H1 (cell line): ENCODE measurements at regions not wholly inside any gene's neighbourhood (a gene's known extent, or its start where the extent isn't known, plus 50 kb on each side); places are given as distances from the start of the nearest gene placed in this dataset.

Experiments used
- CBX5 ChIP-seq: fragments of 300-800, 300-1000 bp; sonication (generic); IDR thresholded peaks from 2 replicates; pipeline ENCODE4 v1.7.1; 2016; ENCODE audit warnings: antibody characterized with exemption, low read length, low read depth
- CHD1 ChIP-seq: IDR thresholded peaks from 2 replicates; pipeline ENCODE4 v1.6.1; 2012; ENCODE audit warnings: low read depth, low read length, improper control_type of control experiment
- RAD21 ChIP-seq, 2 experiments: IDR thresholded peaks in 1 of 2; conservative IDR thresholded peaks in 1 of 2; 2 replicates each; pipeline ENCODE4 v1.6.1; 2011; ENCODE audit warnings: low read depth in 2 of 2, low read length in 2 of 2, improper control_type of control experiment in 1 of 2, inconsistent platforms in 1 of 2, mild to moderate bottlenecking in 1 of 2, moderate library complexity in 1 of 2
- TF ChIP-seq, protein P1 (sequence below), 3 experiments: IDR thresholded peaks; 1 replicate in 2 of 3; 2 replicates in 1 of 3; pipeline versions ENCODE4 v1.5.1 to v1.6.1; 2011; ENCODE audit warnings: low read length in 3 of 3, mild to moderate bottlenecking in 3 of 3, inconsistent platforms in 2 of 3, low read depth in 1 of 3, moderate library complexity in 1 of 3; ENCODE audit not compliant: insufficient read depth in 1 of 3; ENCODE audit errors: control extremely low read depth in 1 of 3

DNA sequence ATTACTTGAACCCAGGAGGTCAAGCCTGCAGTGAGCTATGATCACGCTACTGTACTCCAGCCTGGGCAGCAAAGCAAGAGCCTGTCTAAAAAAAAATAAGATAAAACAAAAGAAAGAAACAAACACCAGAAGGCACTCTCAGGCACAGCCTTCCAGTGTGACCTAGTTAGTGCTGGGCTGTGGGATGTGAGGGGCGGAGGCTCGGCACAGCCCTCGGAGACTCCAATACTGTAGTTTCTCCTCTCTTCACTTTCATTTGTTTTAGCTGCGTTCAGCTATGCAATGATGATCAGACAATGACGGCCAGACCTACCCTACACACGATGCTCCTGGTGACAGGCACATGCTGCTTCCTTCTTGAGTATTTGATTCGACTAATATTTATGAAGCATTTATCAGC lies 127.7 kb downstream of the SOCS6 start (continued):
- no peak for TF ChIP-seq RAD21 (IDR thresholded peaks at IDR 0.05 in 1 of 2, conservative IDR thresholded peaks at IDR 0.05 in 1 of 2; ENCODE audit: low read depth in 2 of 2, low read length in 2 of 2)
- no peak for TF ChIP-seq CHD1
- TF ChIP-seq, protein P1, sequence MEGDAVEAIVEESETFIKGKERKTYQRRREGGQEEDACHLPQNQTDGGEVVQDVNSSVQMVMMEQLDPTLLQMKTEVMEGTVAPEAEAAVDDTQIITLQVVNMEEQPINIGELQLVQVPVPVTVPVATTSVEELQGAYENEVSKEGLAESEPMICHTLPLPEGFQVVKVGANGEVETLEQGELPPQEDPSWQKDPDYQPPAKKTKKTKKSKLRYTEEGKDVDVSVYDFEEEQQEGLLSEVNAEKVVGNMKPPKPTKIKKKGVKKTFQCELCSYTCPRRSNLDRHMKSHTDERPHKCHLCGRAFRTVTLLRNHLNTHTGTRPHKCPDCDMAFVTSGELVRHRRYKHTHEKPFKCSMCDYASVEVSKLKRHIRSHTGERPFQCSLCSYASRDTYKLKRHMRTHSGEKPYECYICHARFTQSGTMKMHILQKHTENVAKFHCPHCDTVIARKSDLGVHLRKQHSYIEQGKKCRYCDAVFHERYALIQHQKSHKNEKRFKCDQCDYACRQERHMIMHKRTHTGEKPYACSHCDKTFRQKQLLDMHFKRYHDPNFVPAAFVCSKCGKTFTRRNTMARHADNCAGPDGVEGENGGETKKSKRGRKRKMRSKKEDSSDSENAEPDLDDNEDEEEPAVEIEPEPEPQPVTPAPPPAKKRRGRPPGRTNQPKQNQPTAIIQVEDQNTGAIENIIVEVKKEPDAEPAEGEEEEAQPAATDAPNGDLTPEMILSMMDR (IDR thresholded peaks at IDR 0.05; ENCODE audit: control extremely low read depth in 1 of 3, insufficient read depth in 1 of 3, low read depth in 1 of 3, low read length in 3 of 3): no peak
- TF ChIP-seq CBX5: no peak
